ENCODE measurements at regions not wholly inside any gene's neighbourhood (a gene's known extent, or its start where the extent isn't known, plus 50 kb on each side); places are given as distances from the start of the nearest gene placed in this dataset.
A peak's percentile ranks its signal among the peaks of the same experiment; 100 is the strongest.

DNA sequence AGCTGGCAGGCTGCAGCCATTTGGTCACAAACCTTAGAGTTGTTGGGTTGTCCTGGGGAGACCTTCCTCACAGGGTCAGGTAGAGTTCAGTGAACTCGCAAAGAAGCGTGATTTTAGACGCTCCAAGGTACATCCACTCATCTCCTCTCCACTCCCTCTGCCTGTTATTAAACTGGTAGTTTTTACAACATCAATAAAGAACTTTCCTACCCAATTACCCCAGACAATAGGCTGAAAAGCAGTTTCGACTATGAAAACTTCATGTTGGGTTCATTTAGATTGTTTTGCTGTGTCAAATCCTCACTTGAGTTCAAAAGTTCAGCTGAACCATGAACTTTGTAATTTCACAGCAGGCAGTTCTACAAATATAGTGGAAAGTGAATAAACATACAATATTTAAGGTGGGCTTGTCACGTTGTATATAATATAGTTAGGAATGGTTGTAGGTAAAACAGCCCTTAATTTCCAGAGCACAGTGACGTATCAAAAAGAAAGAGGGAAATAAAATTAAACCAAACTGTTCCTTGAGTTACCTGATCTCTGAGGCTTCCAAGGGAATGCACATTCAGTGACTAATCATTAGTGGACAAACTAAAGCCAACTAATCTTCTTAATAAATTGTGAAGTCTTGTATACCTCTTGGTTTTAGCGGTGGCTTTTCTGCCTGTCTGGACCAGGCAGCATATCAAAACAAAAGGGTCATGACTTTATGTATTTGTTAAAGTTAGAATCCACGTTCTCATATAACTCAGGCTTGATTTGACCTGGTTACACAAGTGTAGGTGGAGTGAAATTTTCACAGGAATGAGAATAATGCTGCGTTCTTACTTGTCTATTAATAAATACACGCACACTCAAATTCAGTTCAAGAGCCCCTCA is 100.5 kb downstream of the CYP26A1 start:
- ATAC-seq: peak; percentile 90 to 92 (median 91)
- TF ChIP-seq, protein P1, sequence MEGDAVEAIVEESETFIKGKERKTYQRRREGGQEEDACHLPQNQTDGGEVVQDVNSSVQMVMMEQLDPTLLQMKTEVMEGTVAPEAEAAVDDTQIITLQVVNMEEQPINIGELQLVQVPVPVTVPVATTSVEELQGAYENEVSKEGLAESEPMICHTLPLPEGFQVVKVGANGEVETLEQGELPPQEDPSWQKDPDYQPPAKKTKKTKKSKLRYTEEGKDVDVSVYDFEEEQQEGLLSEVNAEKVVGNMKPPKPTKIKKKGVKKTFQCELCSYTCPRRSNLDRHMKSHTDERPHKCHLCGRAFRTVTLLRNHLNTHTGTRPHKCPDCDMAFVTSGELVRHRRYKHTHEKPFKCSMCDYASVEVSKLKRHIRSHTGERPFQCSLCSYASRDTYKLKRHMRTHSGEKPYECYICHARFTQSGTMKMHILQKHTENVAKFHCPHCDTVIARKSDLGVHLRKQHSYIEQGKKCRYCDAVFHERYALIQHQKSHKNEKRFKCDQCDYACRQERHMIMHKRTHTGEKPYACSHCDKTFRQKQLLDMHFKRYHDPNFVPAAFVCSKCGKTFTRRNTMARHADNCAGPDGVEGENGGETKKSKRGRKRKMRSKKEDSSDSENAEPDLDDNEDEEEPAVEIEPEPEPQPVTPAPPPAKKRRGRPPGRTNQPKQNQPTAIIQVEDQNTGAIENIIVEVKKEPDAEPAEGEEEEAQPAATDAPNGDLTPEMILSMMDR (IDR thresholded peaks at IDR 0.05): no peak
- TF ChIP-seq POLR2A (IDR thresholded peaks at IDR 0.05): no peak
- H3K27me3 ChIP-seq: no peaks in the 10 kb centered on the region
- H3K36me3 ChIP-seq: no peaks in the 10 kb centered on the region
- H3K27ac ChIP-seq: peak overlapping the region in 2 of 3 donors; percentile 71 to 74
- peak overlapping the region in 2 of 3 donors; percentile 3 to 12 for H3K4me3 ChIP-seq
- intact Hi-C loops (cut with DNase I): loop anchor here in 1 of 2 donors (10.0 kb wide), 1 partner anchor 51 kb away; no protein-coding TSS in a partner anchor
- peaks cover 0 to 35% (median 14%) of the 10 kb centered on the region in 4 donors for H3K4me1 ChIP-seq
- no peaks in the 10 kb centered on the region for H3K9me3 ChIP-seq
- 24% methylated on average over 10 of the region's 10 CpGs for WGBS (ENCODE audit: insufficient coverage, low coverage, low lambda C conversion rate, missing lambda C conversion rate)
- peak in 1 of 3 donors; percentile 60 for DNase-seq

DNA sequence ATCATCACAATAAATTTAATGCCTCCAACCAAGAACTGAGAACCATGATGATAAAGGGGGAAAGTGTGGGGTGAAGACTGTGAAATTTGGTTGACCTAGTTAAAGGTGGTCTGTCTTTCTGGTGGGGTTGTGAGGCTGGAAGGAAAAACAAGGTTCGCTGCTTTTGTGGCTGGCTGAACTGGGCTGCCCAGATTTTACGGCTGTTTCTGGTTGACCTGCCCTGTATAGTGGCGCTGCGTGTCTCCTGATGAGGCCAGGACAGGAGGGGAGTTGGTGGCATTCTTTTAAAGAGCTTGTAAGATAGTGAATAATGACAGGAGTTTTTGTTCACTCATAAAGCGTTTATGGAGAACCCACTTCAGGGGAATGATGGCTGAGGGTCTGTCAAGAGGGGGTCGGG is 101.8 kb downstream of the CYP26A1 start:
- Histone ChIP-seq H3K27ac (no peak overlapping the region), H3K4me3 (no peak overlapping the region), H3K27me3 (no peaks in the 10 kb centered on the region), H3K36me3 (no peaks in the 10 kb centered on the region), H3K4me1 (peaks cover 0 to 47% (median 14%) of the 10 kb centered on the region in 4 donors), H3K9me3 (no peaks in the 10 kb centered on the region)
- ATAC-seq (no peak), DNase-seq (no peak)
- TF ChIP-seq, protein P1 (IDR thresholded peaks at IDR 0.05): no peak
- TF ChIP-seq POLR2A (IDR thresholded peaks at IDR 0.05): no peak
- WGBS (ENCODE audit: insufficient coverage, low coverage, low lambda C conversion rate, missing lambda C conversion rate): 86% methylated on average over 5 of the region's 6 CpGs
- intact Hi-C loops (cut with DNase I): loop anchor here in 1 of 2 donors (10.0 kb wide), 1 partner anchor 49 kb away; no protein-coding TSS in a partner anchor

DNA sequence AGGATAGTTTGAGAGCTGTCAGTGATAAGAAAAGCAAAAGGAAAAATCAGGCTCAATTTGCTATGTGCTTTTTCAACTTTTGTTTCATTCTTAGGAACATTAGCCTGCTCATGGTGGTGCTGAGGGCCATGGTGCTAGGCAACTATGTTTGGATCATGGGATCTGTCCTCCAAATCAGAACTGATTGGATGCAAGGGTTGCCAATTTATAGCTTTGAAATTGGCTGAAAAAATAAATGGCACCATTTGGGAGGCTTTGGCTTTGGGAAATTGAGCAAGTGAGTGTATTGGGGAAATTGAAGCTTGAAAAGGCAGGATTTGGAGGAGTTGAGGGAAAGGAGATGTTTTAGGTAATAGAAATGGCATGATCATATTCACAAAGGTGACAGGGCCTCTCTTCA is 103.8 kb downstream of the CYP26A1 start:
- Histone ChIP-seq H3K27me3 (no peaks in the 10 kb centered on the region), H3K4me3 (no peak overlapping the region), H3K9me3 (no peaks in the 10 kb centered on the region), H3K36me3 (no peaks in the 10 kb centered on the region), H3K4me1 (peaks cover 0 to 67% (median 20%) of the 10 kb centered on the region in 4 donors), H3K27ac (no peak overlapping the region)
- DNase-seq (no peak), ATAC-seq (no peak)
- intact Hi-C loops (cut with DNase I): loop anchor here in 1 of 2 donors (10.0 kb wide), 1 partner anchor 47 kb away; no protein-coding TSS in a partner anchor
- TF ChIP-seq POLR2A (IDR thresholded peaks at IDR 0.05): no peak

DNA sequence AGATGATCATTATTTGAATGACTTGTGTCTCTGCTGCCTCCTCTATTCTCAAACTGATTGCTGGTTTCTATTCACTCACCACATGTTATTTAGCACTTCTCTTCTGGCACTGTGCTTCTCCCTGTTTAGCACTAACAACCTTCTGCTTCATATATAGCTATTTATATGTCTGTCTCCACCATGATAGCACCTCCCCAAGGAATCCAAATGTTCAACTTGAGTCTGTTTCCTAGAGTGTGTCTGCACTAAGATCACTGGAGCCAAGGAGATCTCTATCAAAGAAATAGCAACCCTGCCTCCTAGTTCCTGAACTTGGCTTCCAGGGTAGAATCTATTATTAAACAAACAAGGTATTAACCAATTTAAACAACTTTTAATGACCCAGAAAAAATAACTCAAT is 104.5 kb downstream of the CYP26A1 start:
- intact Hi-C loops (cut with DNase I): loop anchor here in 1 of 2 donors (10.0 kb wide), 1 partner anchor 47 kb away; no protein-coding TSS in a partner anchor
- H3K9me3 ChIP-seq: no peaks in the 10 kb centered on the region
- H3K36me3 ChIP-seq: no peaks in the 10 kb centered on the region
- no peak for TF ChIP-seq POLR2A (IDR thresholded peaks at IDR 0.05)
- TF ChIP-seq, protein P1 (IDR thresholded peaks at IDR 0.05): no peak
- H3K27ac ChIP-seq: no peak overlapping the region
- H3K27me3 ChIP-seq: no peaks in the 10 kb centered on the region
- no peak for DNase-seq
- peaks cover 0 to 69% (median 21%) of the 10 kb centered on the region in 4 donors for H3K4me1 ChIP-seq
- no peak for ATAC-seq
- H3K4me3 ChIP-seq: no peak overlapping the region

DNA sequence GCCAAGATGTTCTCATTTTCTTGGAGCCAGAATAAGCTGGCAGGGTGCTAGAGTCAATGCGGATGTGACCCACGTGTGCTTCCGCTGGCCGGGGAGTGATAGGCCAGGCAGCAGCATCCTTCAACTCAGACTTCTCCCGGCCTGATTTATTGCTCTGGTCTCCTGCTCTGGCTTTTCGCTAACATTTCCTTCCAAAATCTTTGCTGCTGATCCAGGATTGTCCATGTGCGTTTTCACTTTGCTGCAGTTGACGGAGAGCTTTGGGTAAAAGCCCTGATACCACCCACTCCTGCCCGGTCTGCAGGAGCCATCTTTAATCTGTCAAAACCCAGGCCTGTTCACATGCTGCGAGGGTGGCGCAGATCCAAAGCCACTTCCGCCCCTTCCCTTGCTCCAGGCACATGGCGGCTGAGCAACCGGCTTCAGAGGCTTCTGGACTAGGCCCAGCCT is 106.8 kb downstream of the CYP26A1 start:
- H3K4me3 ChIP-seq: no peak overlapping the region
- H3K27me3 ChIP-seq: no peaks in the 10 kb centered on the region
- TF ChIP-seq, protein P1 (IDR thresholded peaks at IDR 0.05): no peak
- no peak for TF ChIP-seq POLR2A (IDR thresholded peaks at IDR 0.05)
- DNase-seq: no peak
- peaks cover 0 to 53% (median 6%) of the 10 kb centered on the region in 4 donors for H3K4me1 ChIP-seq
- peak overlapping the region in 2 of 3 donors; percentile 17 to 76 for H3K27ac ChIP-seq
- no peaks in the 10 kb centered on the region for H3K36me3 ChIP-seq
- ATAC-seq: peak in 1 of 4 donors; percentile 17
- 59% methylated on average over 3 of the region's 14 CpGs for WGBS (ENCODE audit: insufficient coverage, low coverage, low lambda C conversion rate, missing lambda C conversion rate)
- no peaks in the 10 kb centered on the region for H3K9me3 ChIP-seq
- intact Hi-C loops (cut with DNase I): no loop called here
